SH-SY5Y (cell line): ENCODE measurements at regions not wholly inside any gene's neighbourhood (a gene's known extent, or its start where the extent isn't known, plus 50 kb on each side); places are given as distances from the start of the nearest gene placed in this dataset.

Experiments
- GATA2 ChIP-seq: IDR thresholded peaks from 2 replicates; pipeline ENCODE4 v1.6.1; 2011; ENCODE audit warnings: mild to moderate bottlenecking, low read depth, low read length
- GATA3 ChIP-seq: IDR thresholded peaks from 2 replicates; pipeline ENCODE4 v1.6.1; 2011; ENCODE audit warnings: low read depth, mild to moderate bottlenecking, low read length, moderate library complexity

DNA sequence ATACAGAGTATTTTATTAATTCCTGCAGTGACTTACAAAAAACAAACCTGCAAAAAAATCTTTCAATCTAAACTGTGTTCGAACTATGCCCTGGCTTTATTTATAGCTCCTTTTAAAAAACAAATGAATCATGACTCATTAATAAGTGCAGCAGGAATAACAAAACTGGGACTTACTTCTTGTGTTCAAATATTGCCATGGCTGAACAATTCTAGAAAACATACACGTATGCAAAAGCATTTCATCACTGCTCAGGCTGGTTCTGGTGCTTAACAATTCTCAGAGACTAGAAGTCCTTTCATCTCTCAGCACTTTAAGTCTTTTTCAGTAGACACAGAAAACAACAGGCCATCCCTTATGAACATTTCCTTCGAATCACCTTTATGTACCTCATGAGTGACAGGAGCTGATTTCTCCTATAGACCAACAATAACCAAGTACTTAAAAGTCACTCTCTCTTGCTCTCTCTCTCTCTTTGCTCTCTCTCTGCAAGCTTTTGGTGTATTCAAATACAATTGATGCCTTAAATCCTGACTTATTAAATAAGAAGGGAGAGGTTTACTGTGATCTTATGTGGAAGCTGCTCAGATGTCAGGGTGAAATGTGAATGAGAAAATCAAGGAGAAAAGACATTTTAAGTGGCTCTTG, 268.8 kb downstream of the TTC8 start:
- TF ChIP-seq GATA2: no peak
- no peak for TF ChIP-seq GATA3
